Lower lobe of right lung (tissue), 2 donors: ENCODE measurements at regions not wholly inside any gene's neighbourhood (a gene's known extent, or its start where the extent isn't known, plus 50 kb on each side); places are given as distances from the start of the nearest gene placed in this dataset.

Experiments
- ATAC-seq, 2 donors: fragments of 200-7000 bp; cut with Tn5 transposase; one replicate each; pipeline ENCODE4 v1.9.1; 2020 to 2022; ENCODE audit warnings: mild to moderate bottlenecking in 2 of 2, moderate library complexity in 2 of 2
- DNase-seq: peaks from one replicate; pipeline ENCODE4 v3.0.0-alpha.2; 2020
- H3K27ac ChIP-seq: fragments of 200-600 bp; one replicate; pipeline ENCODE4 v1.8.0; 2022
- H3K27me3 ChIP-seq: fragments of 200-600 bp; one replicate; pipeline ENCODE4 v1.8.0; 2022; ENCODE audit warnings: low read depth
- H3K36me3 ChIP-seq: fragments of 200-600 bp; one replicate; pipeline ENCODE4 v1.8.0; 2022; ENCODE audit warnings: mild to moderate bottlenecking
- H3K4me1 ChIP-seq: fragments of 200-600 bp; one replicate; pipeline ENCODE4 v1.8.0; 2022
- H3K4me3 ChIP-seq: fragments of 200-600 bp; one replicate; pipeline ENCODE4 v1.8.0; 2022; ENCODE audit warnings: mild to moderate bottlenecking
- H3K9me3 ChIP-seq: fragments of 200-600 bp; one replicate; pipeline ENCODE4 v1.8.0; 2022
- intact Hi-C: fragments of 100-400 bp; cut with DNase I; formaldehyde crosslinking; loops from one replicate; pipeline ENCODE4 v1.11.0; 2022
- TF ChIP-seq, protein P1 (sequence below): fragments of 200-600 bp; IDR thresholded peaks from one replicate; pipeline ENCODE4 v1.8.0; 2022; ENCODE audit warnings: antibody characterized with exemption, mild to moderate bottlenecking
- donor health status: DM: no; HTN: yes; CAD: no; lungs with severe emphysema.

- TF ChIP-seq, protein P1, sequence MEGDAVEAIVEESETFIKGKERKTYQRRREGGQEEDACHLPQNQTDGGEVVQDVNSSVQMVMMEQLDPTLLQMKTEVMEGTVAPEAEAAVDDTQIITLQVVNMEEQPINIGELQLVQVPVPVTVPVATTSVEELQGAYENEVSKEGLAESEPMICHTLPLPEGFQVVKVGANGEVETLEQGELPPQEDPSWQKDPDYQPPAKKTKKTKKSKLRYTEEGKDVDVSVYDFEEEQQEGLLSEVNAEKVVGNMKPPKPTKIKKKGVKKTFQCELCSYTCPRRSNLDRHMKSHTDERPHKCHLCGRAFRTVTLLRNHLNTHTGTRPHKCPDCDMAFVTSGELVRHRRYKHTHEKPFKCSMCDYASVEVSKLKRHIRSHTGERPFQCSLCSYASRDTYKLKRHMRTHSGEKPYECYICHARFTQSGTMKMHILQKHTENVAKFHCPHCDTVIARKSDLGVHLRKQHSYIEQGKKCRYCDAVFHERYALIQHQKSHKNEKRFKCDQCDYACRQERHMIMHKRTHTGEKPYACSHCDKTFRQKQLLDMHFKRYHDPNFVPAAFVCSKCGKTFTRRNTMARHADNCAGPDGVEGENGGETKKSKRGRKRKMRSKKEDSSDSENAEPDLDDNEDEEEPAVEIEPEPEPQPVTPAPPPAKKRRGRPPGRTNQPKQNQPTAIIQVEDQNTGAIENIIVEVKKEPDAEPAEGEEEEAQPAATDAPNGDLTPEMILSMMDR: no peak
- intact Hi-C loops: no loop called here
- Histone ChIP-seq H3K9me3 (no peaks in the 10 kb centered on the region), H3K36me3 (no peaks in the 10 kb centered on the region), H3K27me3 (peaks cover 11% of the 10 kb centered on the region), H3K4me1 (no peaks in the 10 kb centered on the region), H3K4me3 (no peak overlapping the region), H3K27ac (no peak overlapping the region)
- ATAC-seq (no peak), DNase-seq (no peak)
Observed at GRCh38 chr5:1748271-1748670, 51.4 kb downstream of the MRPL36 start.

GRCh38 chr5:1747803-1748085 lies 51.9 kb downstream of the MRPL36 start:
- DNase-seq (peak; percentile 14), ATAC-seq (no peak)
- no peaks in the 10 kb centered on the region for H3K4me1 ChIP-seq
- no peaks in the 10 kb centered on the region for H3K36me3 ChIP-seq
- intact Hi-C loops: no loop called here
- peaks cover 5% of the 10 kb centered on the region for H3K27me3 ChIP-seq
- H3K27ac ChIP-seq: no peak overlapping the region
- TF ChIP-seq, protein P1: no peak
- no peak overlapping the region for H3K4me3 ChIP-seq
- H3K9me3 ChIP-seq: no peaks in the 10 kb centered on the region

GRCh38 chr5:1747079-1747802 lies 52.4 kb downstream of the MRPL36 start:
- TF ChIP-seq, protein P1: no peak
- peaks cover under 1% of the 10 kb centered on the region for H3K27me3 ChIP-seq
- no peaks in the 10 kb centered on the region for H3K4me1 ChIP-seq
- no peaks in the 10 kb centered on the region for H3K9me3 ChIP-seq
- no peak overlapping the region for H3K27ac ChIP-seq
- intact Hi-C loops: no loop called here
- no peak overlapping the region for H3K4me3 ChIP-seq
- peak; percentile 17 for DNase-seq
- no peaks in the 10 kb centered on the region for H3K36me3 ChIP-seq
- ATAC-seq: no peak

DNA sequence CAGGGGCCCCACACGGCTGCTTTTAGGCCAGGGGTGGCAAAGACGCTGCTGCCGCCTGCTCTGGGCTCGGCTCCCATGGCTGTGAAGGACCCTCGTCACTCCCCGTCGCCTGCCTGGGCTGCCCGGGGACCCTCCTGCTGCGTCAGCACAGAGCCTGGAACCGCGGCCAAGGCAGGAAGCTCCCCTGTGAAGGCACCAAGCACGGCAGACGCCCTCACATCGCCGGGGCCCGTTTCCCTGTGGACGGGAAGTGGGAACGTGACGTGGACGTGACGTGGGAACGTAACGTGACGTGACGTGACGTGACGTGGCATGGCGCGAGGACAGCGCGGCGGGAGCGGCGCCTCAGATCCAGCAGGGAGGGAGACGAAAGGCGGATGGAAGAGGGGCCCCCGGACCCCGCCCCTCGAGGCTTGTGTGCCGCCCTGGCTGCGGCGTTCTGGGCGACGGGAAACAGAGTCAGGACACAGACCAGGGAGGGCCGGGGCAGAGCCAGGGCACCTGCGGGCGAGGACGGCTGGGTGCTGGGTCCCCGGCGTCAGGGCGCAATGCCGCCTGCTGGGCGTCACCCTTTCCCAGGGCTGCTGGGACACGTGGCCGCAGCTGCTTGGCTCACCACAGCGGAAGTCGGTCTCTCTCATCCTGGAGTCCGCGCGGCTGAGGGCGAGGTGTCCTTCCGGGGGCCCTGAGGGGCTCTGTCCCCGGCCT lies 53.1 kb downstream of the MRPL36 start:
- H3K4me1 ChIP-seq: no peaks in the 10 kb centered on the region
- intact Hi-C loops: no loop called here
- no peak for ATAC-seq
- H3K36me3 ChIP-seq: no peaks in the 10 kb centered on the region
- peak; percentile 43 for DNase-seq
- H3K9me3 ChIP-seq: no peaks in the 10 kb centered on the region
- H3K4me3 ChIP-seq: no peak overlapping the region
- TF ChIP-seq, protein P1: no peak
- no peaks in the 10 kb centered on the region for H3K27me3 ChIP-seq
- H3K27ac ChIP-seq: no peak overlapping the region

DNA sequence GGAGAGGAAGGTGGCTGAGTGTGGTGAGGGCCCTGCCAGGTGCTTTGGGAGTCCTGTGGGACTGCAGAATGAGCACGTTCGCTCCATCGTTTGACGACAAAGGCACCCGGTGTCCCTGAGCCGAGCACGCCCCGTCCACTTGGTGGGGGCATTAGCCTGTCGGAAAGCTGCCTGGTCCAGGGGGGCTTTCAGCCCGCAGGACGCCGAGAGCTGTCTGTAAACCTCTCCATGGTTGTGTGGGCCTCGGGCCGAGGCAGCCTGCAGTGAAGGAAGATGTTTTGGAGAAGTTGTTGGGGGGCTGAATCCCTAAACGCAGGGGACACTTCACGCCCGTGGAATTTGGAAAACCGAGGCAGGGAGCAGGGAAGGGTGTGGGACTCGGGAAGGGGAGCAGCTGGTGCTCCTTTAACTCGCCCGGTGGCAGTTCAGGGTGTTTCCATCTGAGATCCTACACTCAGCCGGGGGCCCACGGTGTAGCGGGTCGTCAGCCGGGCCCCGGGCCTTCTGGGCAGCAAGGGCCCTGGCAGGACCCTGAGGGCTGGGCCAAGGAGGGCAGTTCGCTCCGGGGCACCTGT lies 53.8 kb downstream of the MRPL36 start:
- intact Hi-C loops: no loop called here
- no peak for ATAC-seq
- no peaks in the 10 kb centered on the region for H3K36me3 ChIP-seq

More for the DNA sequence above, 53.8 kb downstream of the MRPL36 start:
- TF ChIP-seq, protein P1: no peak
- DNase-seq: peak; percentile 27
- H3K9me3 ChIP-seq: no peaks in the 10 kb centered on the region
- no peaks in the 10 kb centered on the region for H3K4me1 ChIP-seq
- H3K27ac ChIP-seq: no peak overlapping the region
- no peak overlapping the region for H3K4me3 ChIP-seq
- H3K27me3 ChIP-seq: no peaks in the 10 kb centered on the region
